Ectodermal cell (in vitro differentiated cells): ENCODE measurements at regions not wholly inside any gene's neighbourhood (a gene's known extent, or its start where the extent isn't known, plus 50 kb on each side); places are given as distances from the start of the nearest gene placed in this dataset.

Source experiments
- H3K27ac ChIP-seq: 2 replicates; pipeline ENCODE4 v1.7.0; 2013; ENCODE audit warnings: mild to moderate bottlenecking, low read depth, low read length; ENCODE audit not compliant: insufficient read depth, poor library complexity, severe bottlenecking
- H3K27me3 ChIP-seq: 2 replicates; pipeline ENCODE4 v1.7.0; 2013; ENCODE audit warnings: mild to moderate bottlenecking, low read length; ENCODE audit not compliant: insufficient read depth, control insufficient read depth, poor library complexity, severe bottlenecking
- H3K36me3 ChIP-seq: one replicate; pipeline ENCODE4 v1.7.0; 2013; ENCODE audit warnings: low read length; ENCODE audit not compliant: control insufficient read depth, insufficient read depth
- H3K4me1 ChIP-seq: one replicate; pipeline ENCODE4 v1.7.0; 2013; ENCODE audit warnings: low read length; ENCODE audit not compliant: control insufficient read depth, insufficient read depth
- H3K4me3 ChIP-seq: 2 replicates; pipeline ENCODE4 v1.7.0; 2013; ENCODE audit warnings: low read depth, low read length, control low read depth; ENCODE audit not compliant: insufficient read depth
- H3K9me3 ChIP-seq: 2 replicates; pipeline ENCODE4 v1.7.0; 2013; ENCODE audit warnings: mild to moderate bottlenecking, low read length, moderate library complexity; ENCODE audit not compliant: control insufficient read depth
- WGBS, 2 experiments: methylation state at CpG; one replicate each; pipeline ENCODE4 v1.1.7; 2013; ENCODE audit warnings: missing lambda C conversion rate in 2 of 2; 5-methylcytosine and 5-hydroxymethylcytosine counted together

- Histone ChIP-seq H3K36me3 (no peaks in the 10 kb centered on the region), H3K4me3 (no peak overlapping the region), H3K4me1 (no peaks in the 10 kb centered on the region), H3K27me3 (no peaks in the 10 kb centered on the region), H3K27ac (no peak overlapping the region), H3K9me3 (no peaks in the 10 kb centered on the region)
- WGBS, 2 experiments: 87 to 92% methylated on average over 2 of the region's 2 CpGs
Measured at GRCh38 chr14:97337670-97338069, 540.5 kb downstream of the VRK1 start.

GRCh38 chr14:97344666-97345065 is 547.5 kb downstream of the VRK1 start:
- 94 to 98% methylated on average over 2 to 4 of the region's 4 CpGs for WGBS, 2 experiments
- H3K9me3 ChIP-seq: no peaks in the 10 kb centered on the region
- H3K4me1 ChIP-seq: no peaks in the 10 kb centered on the region
- no peaks in the 10 kb centered on the region for H3K27me3 ChIP-seq
- no peak overlapping the region for H3K27ac ChIP-seq
- no peak overlapping the region for H3K4me3 ChIP-seq
- H3K36me3 ChIP-seq: no peaks in the 10 kb centered on the region

- no peaks in the 10 kb centered on the region for H3K9me3 ChIP-seq
- no peaks in the 10 kb centered on the region for H3K4me1 ChIP-seq
- H3K4me3 ChIP-seq: no peak overlapping the region
Measured at GRCh38 chr14:97346675-97347074, 549.5 kb downstream of the VRK1 start.

GRCh38 chr14:97349463-97349862 is 552.3 kb downstream of the VRK1 start:
- WGBS, 2 experiments: 67 to 77% methylated on average over 2 to 3 of the region's 3 CpGs
- Histone ChIP-seq H3K4me3 (no peak overlapping the region), H3K27me3 (no peaks in the 10 kb centered on the region), H3K27ac (no peak overlapping the region), H3K9me3 (no peaks in the 10 kb centered on the region), H3K36me3 (no peaks in the 10 kb centered on the region), H3K4me1 (no peaks in the 10 kb centered on the region)

More at GRCh38 chr14:97346675-97347074, 549.5 kb downstream of the VRK1 start:
- Histone ChIP-seq H3K27ac (no peak overlapping the region), H3K27me3 (no peaks in the 10 kb centered on the region), H3K36me3 (no peaks in the 10 kb centered on the region)
- 94 to 96% methylated on average over 3 of the region's 3 CpGs for WGBS, 2 experiments

GRCh38 chr14:97349946-97350345 is 552.8 kb downstream of the VRK1 start:
- 94 to 96% methylated on average over 3 of the region's 3 CpGs for WGBS, 2 experiments

GRCh38 chr14:97350415-97350814 is 553.2 kb downstream of the VRK1 start:
- WGBS, 2 experiments: 91 to 98% methylated on average over 2 of the region's 2 CpGs
- H3K4me1 ChIP-seq: no peaks in the 10 kb centered on the region
- H3K4me3 ChIP-seq: no peak overlapping the region
- no peaks in the 10 kb centered on the region for H3K36me3 ChIP-seq
- no peak overlapping the region for H3K27ac ChIP-seq
- H3K27me3 ChIP-seq: no peaks in the 10 kb centered on the region
- H3K9me3 ChIP-seq: no peaks in the 10 kb centered on the region

More at GRCh38 chr14:97349946-97350345, 552.8 kb downstream of the VRK1 start:
- Histone ChIP-seq H3K27ac (no peak overlapping the region), H3K4me3 (no peak overlapping the region), H3K27me3 (no peaks in the 10 kb centered on the region), H3K4me1 (no peaks in the 10 kb centered on the region), H3K9me3 (no peaks in the 10 kb centered on the region), H3K36me3 (no peaks in the 10 kb centered on the region)

GRCh38 chr14:97350894-97351731 is 553.9 kb downstream of the VRK1 start:
- H3K4me3 ChIP-seq: no peak overlapping the region
- H3K9me3 ChIP-seq: no peaks in the 10 kb centered on the region
- H3K36me3 ChIP-seq: no peaks in the 10 kb centered on the region
- H3K27me3 ChIP-seq: no peaks in the 10 kb centered on the region
- no peaks in the 10 kb centered on the region for H3K4me1 ChIP-seq
- H3K27ac ChIP-seq: no peak overlapping the region
- 84 to 88% methylated on average over 7 of the region's 7 CpGs for WGBS, 2 experiments

GRCh38 chr14:97353102-97353501 is 555.9 kb downstream of the VRK1 start:
- no peaks in the 10 kb centered on the region for H3K36me3 ChIP-seq
- H3K4me1 ChIP-seq: no peaks in the 10 kb centered on the region
- no peak overlapping the region for H3K4me3 ChIP-seq
- no peaks in the 10 kb centered on the region for H3K9me3 ChIP-seq
- H3K27me3 ChIP-seq: no peaks in the 10 kb centered on the region
- no peak overlapping the region for H3K27ac ChIP-seq
- WGBS, 2 experiments: 93 to 95% methylated on average over 5 of the region's 5 CpGs

GRCh38 chr14:97354119-97354722 is 557.0 kb downstream of the VRK1 start:
- Histone ChIP-seq H3K27ac (no peak overlapping the region), H3K4me3 (no peak overlapping the region), H3K27me3 (no peaks in the 10 kb centered on the region), H3K4me1 (no peaks in the 10 kb centered on the region), H3K9me3 (no peaks in the 10 kb centered on the region), H3K36me3 (no peaks in the 10 kb centered on the region)
- WGBS, 2 experiments: 63% methylated on average over 3 of the region's 3 CpGs

GRCh38 chr14:97359341-97359740 is 562.2 kb downstream of the VRK1 start:
- Histone ChIP-seq H3K27me3 (no peaks in the 10 kb centered on the region), H3K9me3 (no peaks in the 10 kb centered on the region), H3K27ac (no peak overlapping the region), H3K4me3 (no peak overlapping the region), H3K4me1 (no peaks in the 10 kb centered on the region), H3K36me3 (no peaks in the 10 kb centered on the region)
- 91% methylated on average over 6 of the region's 6 CpGs for WGBS, 2 experiments
